GM12892 (cell line): ENCODE measurements at regions not wholly inside any gene's neighbourhood (a gene's known extent, or its start where the extent isn't known, plus 50 kb on each side); places are given as distances from the start of the nearest gene placed in this dataset.

Experiments
- POLR2AphosphoS5 ChIP-seq: IDR thresholded peaks from 2 replicates; pipeline ENCODE4 v1.6.1; 2011; ENCODE audit warnings: low read depth, low read length, control low read depth
- TAF1 ChIP-seq: IDR thresholded peaks from 2 replicates; pipeline ENCODE4 v1.6.1; 2011; ENCODE audit warnings: low read depth, mild to moderate bottlenecking, control low read depth, low read length, borderline replicate concordance

DNA sequence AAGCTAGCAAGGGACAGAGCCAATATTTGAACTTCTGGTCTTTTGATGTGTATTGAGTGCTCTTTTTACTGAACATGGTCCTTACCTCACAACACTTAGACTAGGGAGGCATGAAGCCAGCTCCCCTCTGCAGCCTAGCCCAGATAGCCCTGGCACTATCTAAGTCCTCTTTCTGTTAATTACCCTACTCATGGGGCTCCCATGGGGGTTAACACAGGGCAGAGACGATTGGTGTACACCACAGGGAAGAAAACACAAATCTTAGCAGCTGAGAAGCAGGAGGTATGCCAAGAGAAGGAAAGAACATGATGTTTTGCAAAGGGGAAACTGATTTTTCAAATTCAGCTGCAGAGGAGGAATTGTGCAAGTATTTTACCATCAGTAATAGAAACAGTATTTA lies 383.8 kb downstream of the TMEM232 start:
- no peak for TF ChIP-seq POLR2AphosphoS5
- TF ChIP-seq TAF1, result no peak
